K562 (cell line): ENCODE measurements at regions not wholly inside any gene's neighbourhood (a gene's known extent, or its start where the extent isn't known, plus 50 kb on each side); places are given as distances from the start of the nearest gene placed in this dataset.

ENCODE experiments used
- ATAC-seq: fragments of 200-7000 bp; cut with Tn5 transposase; 3 replicates; pipeline ENCODE4 v1.9.1; 2020; ENCODE audit warnings: moderate library complexity
- BruUV-seq: library from RNA; stranded (reverse); fragments of 400-500 nt; replicated peaks from 2 replicates; lab custom pipeline; 2021; lab: Mats Ljungman, UMichigan
- CTCF ChIA-PET: fragments of 300-600 bp; formaldehyde crosslinking; extraction: SDS; loops from one replicate; lab custom pipeline; 2021; ENCODE audit warnings: low intra/inter-chr PET ratio; lab: Yijun Ruan, JAX
- POLR2A ChIA-PET: fragments of 300-600, 350-650 bp; sonication (Branson Sonifier 250); formaldehyde crosslinking; extraction: SDS; loops from one replicate; lab custom pipeline; 2021; ENCODE audit warnings: antibody characterized with exemption, inconsistent platforms; lab: Yijun Ruan, JAX
- DNase-seq, 4 experiments: peaks; one replicate each; pipeline versions ENCODE4 v3.0.0 to v3.0.0-alpha.2; 2011 to 2018; ENCODE audit warnings: low spot score in 3 of 4, mixed read lengths in 3 of 4; ENCODE audit errors: extremely low read depth in 1 of 4
- FAIRE-seq: peaks from 2 replicates; lab custom pipeline; 2011; peaks lifted over from hg19 to GRCh38; lab: Jason Lieb, UNC
- H2AFZ ChIP-seq: 2 replicates; pipeline ENCODE4 v1.6.0; 2011; ENCODE audit warnings: low read depth, low read length, control low read depth, inconsistent platforms
- H3K27ac ChIP-seq: fragments of 200-600 bp; 3 replicates; pipeline ENCODE4 v1.8.0; 2011; ENCODE audit warnings: low read depth, mild to moderate bottlenecking, control low read depth, inconsistent platforms, low read length, moderate library complexity, mixed read lengths; ENCODE audit errors: extremely low read depth
- H3K27me3 ChIP-seq, 2 experiments: fragments of 300-600 bp in 1 of 2; 2 replicates in 1 of 2; 3 replicates in 1 of 2; pipeline versions ENCODE4 v1.6.0 to v1.8.0; 2011; ENCODE audit warnings: inconsistent platforms in 2 of 2, low read length in 2 of 2, mild to moderate bottlenecking in 1 of 2, mixed read lengths in 1 of 2, moderate library complexity in 1 of 2; ENCODE audit not compliant: control insufficient read depth in 2 of 2, insufficient read depth in 2 of 2
- H3K36me3 ChIP-seq: fragments of 300-600 bp; 3 replicates; pipeline ENCODE4 v1.8.0; 2011; ENCODE audit warnings: mild to moderate bottlenecking, low read length, inconsistent platforms; ENCODE audit not compliant: control insufficient read depth, insufficient read depth
- H3K4me1 ChIP-seq, 2 experiments: fragments of 200-600 bp in 1 of 2; replicated peaks in 1 of 2; 2 replicates in 1 of 2; 3 replicates in 1 of 2; pipeline versions ENCODE4 v1.5.1 to v1.8.0; 2011; ENCODE audit warnings: inconsistent platforms in 2 of 2, low read length in 2 of 2, mild to moderate bottlenecking in 1 of 2, mixed read lengths in 1 of 2, moderate library complexity in 1 of 2; ENCODE audit not compliant: control insufficient read depth in 2 of 2, insufficient read depth in 2 of 2
- H3K4me2 ChIP-seq: 2 replicates; pipeline ENCODE4 v1.6.1; 2011; ENCODE audit warnings: low read length, control low read depth, inconsistent platforms, mixed read lengths; ENCODE audit not compliant: insufficient read depth
- H3K4me3 ChIP-seq: fragments of 200-600 bp; sonication (generic), shearing (Covaris generic); 2 replicates; pipeline ENCODE4 v1.5.1; 2016; ENCODE audit warnings: control low read depth, inconsistent platforms
- H3K79me2 ChIP-seq: fragments of 200-600 bp; 3 replicates; pipeline ENCODE4 v1.8.0; 2011; ENCODE audit warnings: low read length, inconsistent platforms; ENCODE audit not compliant: control insufficient read depth, insufficient read depth
- H3K9ac ChIP-seq, 2 experiments: 2 replicates each; pipeline versions ENCODE4 v1.6.0 to v1.6.1; 2011; ENCODE audit warnings: low read depth in 2 of 2, low read length in 2 of 2, control low read depth in 1 of 2, inconsistent platforms in 1 of 2, mild to moderate bottlenecking in 1 of 2, mixed read lengths in 1 of 2; ENCODE audit not compliant: insufficient read depth in 1 of 2
- H3K9me1 ChIP-seq: one replicate; pipeline ENCODE4 v1.6.0; 2011; ENCODE audit warnings: inconsistent platforms, mild to moderate bottlenecking, low read length, moderate library complexity; ENCODE audit not compliant: control insufficient read depth, insufficient read depth
- H3K9me3 ChIP-seq: replicated peaks from 2 replicates; pipeline ENCODE4 v1.5.1; 2011; ENCODE audit warnings: low read depth, low read length, inconsistent platforms; ENCODE audit not compliant: control insufficient read depth, insufficient read depth
- H4K20me1 ChIP-seq: replicated peaks from 2 replicates; pipeline ENCODE4 v1.6.1; 2011; ENCODE audit warnings: low read length, inconsistent platforms, mixed read lengths; ENCODE audit not compliant: control insufficient read depth, insufficient read depth
- CREB1 ChIP-seq, 2 experiments: sonication (generic) in 1 of 2; formaldehyde crosslinking in 1 of 2; IDR thresholded peaks; 2 replicates each; pipeline versions ENCODE4 v1.6.1 to v1.8.0; 2012 to 2022; ENCODE audit warnings: inconsistent platforms in 1 of 2, mild to moderate bottlenecking in 1 of 2, missing genetic modification reagents in 1 of 2, moderate library complexity in 1 of 2
- ESRRB ChIP-seq: fragments of 250-450 bp; sonication (Bioruptor Pico); IDR thresholded peaks from 2 replicates; pipeline ENCODE4 v1.5.0; 2020; ENCODE audit warnings: mild to moderate bottlenecking, moderate library complexity, borderline replicate concordance
- GTF2A2 ChIP-seq: IDR thresholded peaks from 2 replicates; pipeline ENCODE4 v1.6.1; 2016; ENCODE audit warnings: mild to moderate bottlenecking, missing genetic modification characterization, missing compliant biosample characterization
- HDAC1 ChIP-seq, 2 experiments: fragments of 450-650 bp; IDR thresholded peaks; 2 replicates each; pipeline ENCODE4 v1.6.1; 2016 to 2017; ENCODE audit warnings: inconsistent platforms in 1 of 2, mild to moderate bottlenecking in 1 of 2, moderate library complexity in 1 of 2
- NUFIP1 ChIP-seq: fragments of 450-650 bp; IDR thresholded peaks from 2 replicates; pipeline ENCODE4 v1.6.1; 2018; ENCODE audit not compliant: partially characterized antibody
- TEAD4 ChIP-seq, 2 experiments: sonication (generic) in 1 of 2; formaldehyde crosslinking in 1 of 2; IDR thresholded peaks; 2 replicates each; pipeline versions ENCODE4 v1.6.1 to v1.8.0; 2012 to 2022; ENCODE audit warnings: borderline replicate concordance in 1 of 2, inconsistent platforms in 1 of 2, low read length in 1 of 2, mild to moderate bottlenecking in 1 of 2, missing genetic modification reagents in 1 of 2
- ZC3H4 ChIP-seq: sonication (generic); formaldehyde crosslinking; IDR thresholded peaks from 2 replicates; pipeline ENCODE4 v1.9.0; 2021; ENCODE audit warnings: missing genetic modification reagents, borderline replicate concordance
- ZC3H8 ChIP-seq: fragments of 450-650 bp; IDR thresholded peaks from 2 replicates; pipeline ENCODE4 v1.6.1; 2017
- ZNF134 ChIP-seq: fragments of 250-450 bp; sonication (Bioruptor Pico); conservative IDR thresholded peaks from 2 replicates; pipeline ENCODE4 v1.4.0; 2020
- ZNF778 ChIP-seq: fragments of 450-650 bp; formaldehyde crosslinking; IDR thresholded peaks from 2 replicates; pipeline ENCODE4 v1.4.0; 2020; ENCODE audit warnings: mild to moderate bottlenecking, moderate library complexity
- WGBS: fragments of 100-300 bp; shearing (Covaris generic); methylation state at CpG from one replicate; pipeline ENCODE4 v1.1.6; 2016; ENCODE audit warnings: low coverage, mixed read lengths; ENCODE audit not compliant: insufficient coverage; ENCODE audit errors: missing lambda C conversion rate; 5-methylcytosine and 5-hydroxymethylcytosine counted together
- in situ Hi-C: fragments of 300-500 bp; cut with MboI; formaldehyde crosslinking; loops from 4 replicates; pipeline ENCODE4 v1.15.0; 2018; ENCODE audit warnings: inconsistent platforms, mixed read lengths
- intact Hi-C: fragments of 100-400 bp; cut with micrococcal nuclease; formaldehyde crosslinking; loops from 2 replicates; pipeline ENCODE4 v1.14.2; 2022
- TF ChIP-seq, protein P1 (sequence below): fragments of 450-650 bp; IDR thresholded peaks from 2 replicates; pipeline ENCODE4 v1.6.1; 2017; ENCODE audit warnings: antibody characterized with exemption, mild to moderate bottlenecking
- TF ChIP-seq, protein P2 (sequence below): fragments of 450-650 bp; conservative IDR thresholded peaks from 2 replicates; pipeline ENCODE4 v1.6.1; 2016; ENCODE audit warnings: missing genetic modification characterization, low read depth, mild to moderate bottlenecking, control low read depth, missing compliant biosample characterization
- TF ChIP-seq, protein P3 (sequence below): fragments of 250-450 bp; sonication (Bioruptor Pico); IDR thresholded peaks from 2 replicates; pipeline ENCODE4 v1.5.0; 2021

DNA sequence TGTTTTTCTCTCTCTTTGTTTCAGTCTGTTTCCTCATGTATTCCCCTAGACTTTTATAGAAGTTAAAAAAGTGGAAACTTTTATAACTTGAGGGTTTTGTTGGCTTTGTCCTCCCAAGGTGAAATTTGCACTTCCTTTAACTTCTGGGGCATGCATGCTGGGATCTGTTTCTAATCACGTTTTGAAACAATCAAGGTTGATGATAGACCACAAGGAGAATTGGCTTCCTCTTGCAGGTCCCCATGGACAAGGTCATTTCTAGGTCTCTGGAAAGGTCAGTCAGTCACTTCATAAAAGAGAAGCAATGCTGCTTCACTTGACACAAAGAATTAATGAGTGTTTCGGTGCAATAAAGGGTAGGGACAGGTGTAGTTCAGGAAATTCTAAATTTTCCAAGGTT lies 811.8 kb upstream of the CELF2 start:
- no peaks in the 10 kb centered on the region for H3K27me3 ChIP-seq
- no TSS peak for BruUV-seq
- ChIA-PET CTCF (no interaction called here), POLR2A (interaction anchor here (0.7 kb wide), 1 partner anchor 1023 kb away, joined by 4 read pairs; no protein-coding TSS in a partner anchor)
- no peak overlapping the region for H3K27ac ChIP-seq
- no peaks in the 10 kb centered on the region for H3K4me1 ChIP-seq
- intact Hi-C loops = no loop called here
- H2AFZ ChIP-seq = no peak overlapping the region
- 0% methylated on average over 2 of the region's 2 CpGs for WGBS
- H4K20me1 ChIP-seq = no peaks in the 10 kb centered on the region
- FAIRE-seq (no peak), DNase-seq (no peak), ATAC-seq (no peak)
- TF ChIP-seq, protein P1, sequence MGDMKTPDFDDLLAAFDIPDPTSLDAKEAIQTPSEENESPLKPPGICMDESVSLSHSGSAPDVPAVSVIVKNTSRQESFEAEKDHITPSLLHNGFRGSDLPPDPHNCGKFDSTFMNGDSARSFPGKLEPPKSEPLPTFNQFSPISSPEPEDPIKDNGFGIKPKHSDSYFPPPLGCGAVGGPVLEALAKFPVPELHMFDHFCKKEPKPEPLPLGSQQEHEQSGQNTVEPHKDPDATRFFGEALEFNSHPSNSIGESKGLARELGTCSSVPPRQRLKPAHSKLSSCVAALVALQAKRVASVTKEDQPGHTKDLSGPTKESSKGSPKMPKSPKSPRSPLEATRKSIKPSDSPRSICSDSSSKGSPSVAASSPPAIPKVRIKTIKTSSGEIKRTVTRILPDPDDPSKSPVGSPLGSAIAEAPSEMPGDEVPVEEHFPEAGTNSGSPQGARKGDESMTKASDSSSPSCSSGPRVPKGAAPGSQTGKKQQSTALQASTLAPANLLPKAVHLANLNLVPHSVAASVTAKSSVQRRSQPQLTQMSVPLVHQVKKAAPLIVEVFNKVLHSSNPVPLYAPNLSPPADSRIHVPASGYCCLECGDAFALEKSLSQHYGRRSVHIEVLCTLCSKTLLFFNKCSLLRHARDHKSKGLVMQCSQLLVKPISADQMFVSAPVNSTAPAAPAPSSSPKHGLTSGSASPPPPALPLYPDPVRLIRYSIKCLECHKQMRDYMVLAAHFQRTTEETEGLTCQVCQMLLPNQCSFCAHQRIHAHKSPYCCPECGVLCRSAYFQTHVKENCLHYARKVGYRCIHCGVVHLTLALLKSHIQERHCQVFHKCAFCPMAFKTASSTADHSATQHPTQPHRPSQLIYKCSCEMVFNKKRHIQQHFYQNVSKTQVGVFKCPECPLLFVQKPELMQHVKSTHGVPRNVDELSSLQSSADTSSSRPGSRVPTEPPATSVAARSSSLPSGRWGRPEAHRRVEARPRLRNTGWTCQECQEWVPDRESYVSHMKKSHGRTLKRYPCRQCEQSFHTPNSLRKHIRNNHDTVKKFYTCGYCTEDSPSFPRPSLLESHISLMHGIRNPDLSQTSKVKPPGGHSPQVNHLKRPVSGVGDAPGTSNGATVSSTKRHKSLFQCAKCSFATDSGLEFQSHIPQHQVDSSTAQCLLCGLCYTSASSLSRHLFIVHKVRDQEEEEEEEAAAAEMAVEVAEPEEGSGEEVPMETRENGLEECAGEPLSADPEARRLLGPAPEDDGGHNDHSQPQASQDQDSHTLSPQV = no peak
- TF ChIP-seq ZC3H4 (CRISPR knock-in tag) (no peak), ZNF134 (no peak), CREB1 (IDR thresholded peaks at IDR 0.05) (no peak), CREB1 (CRISPR knock-in tag; IDR thresholded peaks at IDR 0.05) (no peak), HDAC1 (IDR thresholded peaks at IDR 0.05) (no peak), NUFIP1 (no peak), ZNF778 (CRISPR knock-in tag) (no peak), ZC3H8 (no peak), ESRRB (CRISPR knock-in tag) (no peak), TEAD4 (IDR thresholded peaks at IDR 0.05; ENCODE audit: low read length) (no peak), TEAD4 (CRISPR knock-in tag; IDR thresholded peaks at IDR 0.05; ENCODE audit: borderline replicate concordance) (no peak), GTF2A2 (tag) (no peak)
- TF ChIP-seq, protein P2, sequence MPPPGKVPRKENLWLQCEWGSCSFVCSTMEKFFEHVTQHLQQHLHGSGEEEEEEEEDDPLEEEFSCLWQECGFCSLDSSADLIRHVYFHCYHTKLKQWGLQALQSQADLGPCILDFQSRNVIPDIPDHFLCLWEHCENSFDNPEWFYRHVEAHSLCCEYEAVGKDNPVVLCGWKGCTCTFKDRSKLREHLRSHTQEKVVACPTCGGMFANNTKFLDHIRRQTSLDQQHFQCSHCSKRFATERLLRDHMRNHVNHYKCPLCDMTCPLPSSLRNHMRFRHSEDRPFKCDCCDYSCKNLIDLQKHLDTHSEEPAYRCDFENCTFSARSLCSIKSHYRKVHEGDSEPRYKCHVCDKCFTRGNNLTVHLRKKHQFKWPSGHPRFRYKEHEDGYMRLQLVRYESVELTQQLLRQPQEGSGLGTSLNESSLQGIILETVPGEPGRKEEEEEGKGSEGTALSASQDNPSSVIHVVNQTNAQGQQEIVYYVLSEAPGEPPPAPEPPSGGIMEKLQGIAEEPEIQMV = no peak
- TF ChIP-seq, protein P3, sequence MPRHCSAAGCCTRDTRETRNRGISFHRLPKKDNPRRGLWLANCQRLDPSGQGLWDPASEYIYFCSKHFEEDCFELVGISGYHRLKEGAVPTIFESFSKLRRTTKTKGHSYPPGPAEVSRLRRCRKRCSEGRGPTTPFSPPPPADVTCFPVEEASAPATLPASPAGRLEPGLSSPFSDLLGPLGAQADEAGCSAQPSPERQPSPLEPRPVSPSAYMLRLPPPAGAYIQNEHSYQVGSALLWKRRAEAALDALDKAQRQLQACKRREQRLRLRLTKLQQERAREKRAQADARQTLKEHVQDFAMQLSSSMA (CRISPR knock-in tag) = no peak
- H3K79me2 ChIP-seq = no peaks in the 10 kb centered on the region
- no peaks in the 10 kb centered on the region for H3K36me3 ChIP-seq
- no peaks in the 10 kb centered on the region for H3K9me1 ChIP-seq
- in situ Hi-C loops = no loop called here
- H3K9me3 ChIP-seq = no peaks in the 10 kb centered on the region
- H3K4me2 ChIP-seq = no peak overlapping the region
- no peak overlapping the region for H3K9ac ChIP-seq
- no peak overlapping the region for H3K4me3 ChIP-seq
